GM19351 (cell line): ENCODE measurements at regions not wholly inside any gene's neighbourhood (a gene's known extent, or its start where the extent isn't known, plus 50 kb on each side); places are given as distances from the start of the nearest gene placed in this dataset.
A peak's percentile ranks its signal among the peaks of the same experiment; 100 is the strongest.
"Not testable (repeated sequence)": the region's sequence is repeated elsewhere in the genome, so short reads cannot be mapped to it uniquely, and the experiment has no call there.

Experiments used
- ATAC-seq: cut with Tn5 transposase; IDR thresholded peaks from one replicate; pipeline ENCODE4 v1.9.1; 2021; ENCODE audit warnings: mild to moderate bottlenecking, moderate library complexity; ENCODE audit not compliant: unreplicated experiment

GRCh38 chr6:142016666-142017065 is 116.1 kb upstream of the GJE1 start:
- not testable (repeated sequence) for ATAC-seq

- ATAC-seq: not testable (repeated sequence)
Observed at GRCh38 chr6:142015463-142015862, 117.3 kb upstream of the GJE1 start.

GRCh38 chr6:142015011-142015410 is 117.7 kb upstream of the GJE1 start:
- no peak for ATAC-seq

- no peak for ATAC-seq
Observed at GRCh38 chr6:142014515-142014914, 118.2 kb upstream of the GJE1 start.

- ATAC-seq: no peak
Observed at GRCh38 chr6:142013875-142014495, 118.7 kb upstream of the GJE1 start.

- peak; percentile 74 for ATAC-seq
Observed at GRCh38 chr6:142013287-142013686, 119.4 kb upstream of the GJE1 start.

GRCh38 chr6:142011775-142012174 is 121.0 kb upstream of the GJE1 start:
- ATAC-seq: no peak

- ATAC-seq: no peak
Observed at GRCh38 chr6:142011156-142011555, 121.6 kb upstream of the GJE1 start.

- ATAC-seq: no peak
Observed at GRCh38 chr6:142009647-142010046, 123.1 kb upstream of the GJE1 start.

- ATAC-seq: no peak
Observed at GRCh38 chr6:142008781-142009180, 123.9 kb upstream of the GJE1 start.

GRCh38 chr6:142008016-142008735 is 124.5 kb upstream of the GJE1 start:
- no peak for ATAC-seq

- ATAC-seq: no peak
Observed at GRCh38 chr6:142005021-142005420, 127.7 kb upstream of the GJE1 start.

- ATAC-seq: no peak
Observed at GRCh38 chr6:142002825-142003405, 129.8 kb upstream of the GJE1 start.

GRCh38 chr6:141996823-141997222 is 135.9 kb upstream of the GJE1 start:
- no peak for ATAC-seq

GRCh38 chr6:141992109-141992508 is 140.6 kb upstream of the GJE1 start:
- no peak for ATAC-seq

GRCh38 chr6:141990840-141991239 is 141.9 kb upstream of the GJE1 start:
- no peak for ATAC-seq

GRCh38 chr6:141989706-141989959 is 143.1 kb upstream of the GJE1 start:
- ATAC-seq: no peak

- peak; percentile 97 for ATAC-seq
Observed at GRCh38 chr6:141988954-141989705, 143.6 kb upstream of the GJE1 start.

GRCh38 chr6:141988327-141988726 is 144.4 kb upstream of the GJE1 start:
- ATAC-seq: no peak

- ATAC-seq: no peak
Observed at GRCh38 chr6:141986457-141986856, 146.3 kb upstream of the GJE1 start.

- ATAC-seq: no peak
Observed at GRCh38 chr6:141981190-141981589, 151.5 kb upstream of the GJE1 start.

- ATAC-seq: no peak
Observed at GRCh38 chr6:141977782-141978181, 154.9 kb upstream of the GJE1 start.
